Activated T-helper 17 cell treated with anti-CD3 and anti-CD28 coated beads, Interleukin-2, amount 50 U/mL, for 72 hours (primary cell): ENCODE measurements at regions not wholly inside any gene's neighbourhood (a gene's known extent, or its start where the extent isn't known, plus 50 kb on each side); places are given as distances from the start of the nearest gene placed in this dataset.
"Not testable (repeated sequence)": the region's sequence is repeated elsewhere in the genome, so short reads cannot be mapped to it uniquely, and the experiment has no call there.

Source experiments
- ATAC-seq: fragments of 150-1000 bp; cut with Tn5 transposase; replicated peaks from 2 replicates; pipeline ENCODE4 v1.10.0; 2021; ENCODE audit warnings: mild to moderate bottlenecking, moderate library complexity
- H3K27ac Mint-ChIP-seq: one replicate; pipeline ENCODE4 v1.8.0; 2022; ENCODE audit warnings: mixed read lengths
- H3K27me3 Mint-ChIP-seq: one replicate; pipeline ENCODE4 v1.8.0; 2022; ENCODE audit warnings: mixed read lengths
- H3K36me3 Mint-ChIP-seq: one replicate; pipeline ENCODE4 v1.8.0; 2022; ENCODE audit warnings: low read depth, mild to moderate bottlenecking, mixed read lengths
- H3K4me1 Mint-ChIP-seq: one replicate; pipeline ENCODE4 v1.8.0; 2022; ENCODE audit warnings: mixed read lengths
- H3K4me3 Mint-ChIP-seq: one replicate; pipeline ENCODE4 v1.8.0; 2022; ENCODE audit warnings: mild to moderate bottlenecking, mixed read lengths
- H3K9me3 Mint-ChIP-seq: one replicate; pipeline ENCODE4 v1.8.0; 2022; ENCODE audit warnings: mixed read lengths

GRCh38 chr6:103820148-103820547, 1039.6 kb downstream of the HACE1 start:
- no peak overlapping the region for H3K4me3 Mint-ChIP-seq
- no peaks in the 10 kb centered on the region for H3K36me3 Mint-ChIP-seq
- ATAC-seq: no peak

GRCh38 chr6:103819509-103819908, 1040.2 kb downstream of the HACE1 start:
- peaks cover 9% of the 10 kb centered on the region for H3K9me3 Mint-ChIP-seq
- no peak overlapping the region for H3K4me3 Mint-ChIP-seq
- no peak for ATAC-seq
- H3K36me3 Mint-ChIP-seq: no peaks in the 10 kb centered on the region
- H3K4me1 Mint-ChIP-seq: no peaks in the 10 kb centered on the region
- no peak overlapping the region for H3K27ac Mint-ChIP-seq
- H3K27me3 Mint-ChIP-seq: no peaks in the 10 kb centered on the region

More at GRCh38 chr6:103820148-103820547, 1039.6 kb downstream of the HACE1 start:
- H3K4me1 Mint-ChIP-seq: no peaks in the 10 kb centered on the region
- H3K27ac Mint-ChIP-seq: no peak overlapping the region
- peaks cover 9% of the 10 kb centered on the region for H3K9me3 Mint-ChIP-seq
- H3K27me3 Mint-ChIP-seq: no peaks in the 10 kb centered on the region

- no peak for ATAC-seq
- Mint-ChIP-seq H3K36me3 (no peaks in the 10 kb centered on the region), H3K4me1 (no peaks in the 10 kb centered on the region), H3K27me3 (no peaks in the 10 kb centered on the region), H3K9me3 (peaks cover 4% of the 10 kb centered on the region), H3K4me3 (no peak overlapping the region), H3K27ac (no peak overlapping the region)
Observed at GRCh38 chr6:103812970-103813369, 1046.7 kb downstream of the HACE1 start.

- H3K9me3 Mint-ChIP-seq, H3K4me3 Mint-ChIP-seq, H3K36me3 Mint-ChIP-seq, H3K27ac Mint-ChIP-seq, H3K27me3 Mint-ChIP-seq, ATAC-seq, H3K4me1 Mint-ChIP-seq: not testable (repeated sequence)
Observed at GRCh38 chr6:103801901-103802479, 1057.7 kb downstream of the HACE1 start.

GRCh38 chr6:103799971-103800670, 1059.6 kb downstream of the HACE1 start:
- no peak for ATAC-seq

GRCh38 chr6:103798166-103798565, 1061.6 kb downstream of the HACE1 start:
- Mint-ChIP-seq H3K4me1 (no peaks in the 10 kb centered on the region), H3K9me3 (no peaks in the 10 kb centered on the region)
- no peak for ATAC-seq

More at GRCh38 chr6:103799971-103800670, 1059.6 kb downstream of the HACE1 start:
- no peak overlapping the region for H3K27ac Mint-ChIP-seq
- H3K36me3 Mint-ChIP-seq: no peaks in the 10 kb centered on the region
- H3K4me3 Mint-ChIP-seq: no peak overlapping the region
- H3K27me3 Mint-ChIP-seq: no peaks in the 10 kb centered on the region
- H3K4me1 Mint-ChIP-seq: no peaks in the 10 kb centered on the region
- no peaks in the 10 kb centered on the region for H3K9me3 Mint-ChIP-seq

GRCh38 chr6:103797738-103798137, 1062.0 kb downstream of the HACE1 start:
- Mint-ChIP-seq H3K9me3 (no peaks in the 10 kb centered on the region), H3K36me3 (no peaks in the 10 kb centered on the region), H3K4me3 (no peak overlapping the region), H3K27me3 (no peaks in the 10 kb centered on the region), H3K27ac (no peak overlapping the region), H3K4me1 (no peaks in the 10 kb centered on the region)
- ATAC-seq: no peak

More at GRCh38 chr6:103798166-103798565, 1061.6 kb downstream of the HACE1 start:
- Mint-ChIP-seq H3K4me3 (no peak overlapping the region), H3K27me3 (no peaks in the 10 kb centered on the region), H3K36me3 (no peaks in the 10 kb centered on the region), H3K27ac (no peak overlapping the region)

- no peak overlapping the region for H3K27ac Mint-ChIP-seq
- H3K36me3 Mint-ChIP-seq: no peaks in the 10 kb centered on the region
- no peak for ATAC-seq
- H3K27me3 Mint-ChIP-seq: no peaks in the 10 kb centered on the region
- no peak overlapping the region for H3K4me3 Mint-ChIP-seq
- H3K4me1 Mint-ChIP-seq: no peaks in the 10 kb centered on the region
- peaks cover 4% of the 10 kb centered on the region for H3K9me3 Mint-ChIP-seq
Observed at GRCh38 chr6:103791458-103791857, 1068.3 kb downstream of the HACE1 start.

- Mint-ChIP-seq H3K27ac (no peak overlapping the region), H3K4me3 (no peak overlapping the region), H3K9me3 (no peaks in the 10 kb centered on the region), H3K27me3 (no peaks in the 10 kb centered on the region), H3K4me1 (no peaks in the 10 kb centered on the region), H3K36me3 (no peaks in the 10 kb centered on the region)
- no peak for ATAC-seq
Observed at GRCh38 chr6:103784117-103784516, 1075.6 kb downstream of the HACE1 start.

GRCh38 chr6:103783329-103783728, 1076.4 kb downstream of the HACE1 start:
- Mint-ChIP-seq H3K4me3 (no peak overlapping the region), H3K9me3 (no peaks in the 10 kb centered on the region), H3K4me1 (no peaks in the 10 kb centered on the region), H3K27me3 (no peaks in the 10 kb centered on the region), H3K27ac (no peak overlapping the region), H3K36me3 (no peaks in the 10 kb centered on the region)
- no peak for ATAC-seq

GRCh38 chr6:103769431-103769830, 1090.3 kb downstream of the HACE1 start:
- no peak for ATAC-seq
- Mint-ChIP-seq H3K27ac (no peak overlapping the region), H3K9me3 (no peaks in the 10 kb centered on the region), H3K27me3 (no peaks in the 10 kb centered on the region), H3K4me1 (no peaks in the 10 kb centered on the region), H3K4me3 (no peak overlapping the region), H3K36me3 (no peaks in the 10 kb centered on the region)

GRCh38 chr6:103750603-103751002, 1109.1 kb downstream of the HACE1 start:
- Mint-ChIP-seq H3K27me3 (no peaks in the 10 kb centered on the region), H3K9me3 (peaks cover 5% of the 10 kb centered on the region), H3K4me3 (no peak overlapping the region), H3K36me3 (no peaks in the 10 kb centered on the region), H3K4me1 (no peaks in the 10 kb centered on the region), H3K27ac (no peak overlapping the region)
- ATAC-seq: no peak

GRCh38 chr6:103734016-103734415, 1125.7 kb downstream of the HACE1 start:
- Mint-ChIP-seq H3K4me3 (no peak overlapping the region), H3K27me3 (no peaks in the 10 kb centered on the region), H3K4me1 (no peaks in the 10 kb centered on the region), H3K9me3 (no peaks in the 10 kb centered on the region), H3K36me3 (no peaks in the 10 kb centered on the region), H3K27ac (no peak overlapping the region)
- ATAC-seq: no peak

GRCh38 chr6:103729658-103730057, 1130.1 kb downstream of the HACE1 start:
- ATAC-seq: no peak
- Mint-ChIP-seq H3K36me3 (no peaks in the 10 kb centered on the region), H3K27ac (no peak overlapping the region), H3K4me3 (no peak overlapping the region), H3K4me1 (no peaks in the 10 kb centered on the region), H3K27me3 (no peaks in the 10 kb centered on the region), H3K9me3 (no peaks in the 10 kb centered on the region)

- H3K36me3 Mint-ChIP-seq: no peaks in the 10 kb centered on the region
- no peak overlapping the region for H3K27ac Mint-ChIP-seq
- no peak for ATAC-seq
- no peaks in the 10 kb centered on the region for H3K27me3 Mint-ChIP-seq
- no peaks in the 10 kb centered on the region for H3K9me3 Mint-ChIP-seq
- no peak overlapping the region for H3K4me3 Mint-ChIP-seq
- H3K4me1 Mint-ChIP-seq: no peaks in the 10 kb centered on the region
Observed at GRCh38 chr6:103723438-103724322, 1136.0 kb downstream of the HACE1 start.
